ENCODE measurements at regions not wholly inside any gene's neighbourhood (a gene's known extent, or its start where the extent isn't known, plus 50 kb on each side); places are given as distances from the start of the nearest gene placed in this dataset.

- H4K20me1 ChIP-seq (ENCODE audit: control insufficient read depth, extremely low read depth, insufficient read depth, low read length): no peaks in the 10 kb centered on the region
- H3K79me2 ChIP-seq (ENCODE audit: control insufficient read depth, insufficient read depth, low read length): no peaks in the 10 kb centered on the region
- no peaks in the 10 kb centered on the region for H3K4me1 ChIP-seq (ENCODE audit: control insufficient read depth, extremely low read depth, insufficient read depth, low read length)
- no peak overlapping the region for H3K9ac ChIP-seq (ENCODE audit: control insufficient read depth, extremely low read depth, insufficient read depth, low read length)
- TF ChIP-seq EZH2 (IDR thresholded peaks at IDR 0.05; ENCODE audit: low read length) (no peak), CTCF (optimal IDR thresholded peaks at IDR 0.05 in 1 of 3, IDR thresholded peaks at IDR 0.05 in 1 of 3, conservative IDR thresholded peaks at IDR 0.05 in 1 of 3; ENCODE audit: extremely low read depth in 1 of 3, insufficient read depth in 2 of 3, low read length in 3 of 3) (no peak)
- DNase-seq (ENCODE audit: low read depth, low spot score): no peak
- H3K27me3 ChIP-seq (ENCODE audit: control insufficient read depth, extremely low read depth, insufficient read depth, low read length): no peaks in the 10 kb centered on the region
- no peak overlapping the region for H3K4me3 ChIP-seq (ENCODE audit: control insufficient read depth in 2 of 3, extremely low read depth in 1 of 3, insufficient read depth in 2 of 3, low read depth in 1 of 3, low read length in 3 of 3)
- H3K9me1 ChIP-seq (ENCODE audit: control insufficient read depth, extremely low read depth, insufficient read depth, low read length): no peaks in the 10 kb centered on the region
- H3K9me3 ChIP-seq (ENCODE audit: control insufficient read depth, low read depth, low read length): no peaks in the 10 kb centered on the region
- H3K4me2 ChIP-seq (ENCODE audit: control insufficient read depth, extremely low read depth, insufficient read depth, low read depth, low read length): no peak overlapping the region
- no peak overlapping the region for H2AFZ ChIP-seq (ENCODE audit: control insufficient read depth, low read length)
- H3K27ac ChIP-seq (ENCODE audit: control insufficient read depth, insufficient read depth, low read length): no peak overlapping the region
- dilution Hi-C loops (cut with MboI; ENCODE audit: extremely low pct_ligation_motif_present, low sequenced_read_pairs): no loop called here
- no peaks in the 10 kb centered on the region for H3K36me3 ChIP-seq (ENCODE audit: control insufficient read depth in 2 of 2, extremely low read depth in 1 of 2, insufficient read depth in 2 of 2, low read length in 2 of 2)
- no peak for FAIRE-seq
Observed at GRCh38 chr7:45486575-45486974, 87.6 kb upstream of the ADCY1 start.

GRCh38 chr7:45494885-45495284 lies 79.3 kb upstream of the ADCY1 start:
- no peaks in the 10 kb centered on the region for H3K4me1 ChIP-seq (ENCODE audit: control insufficient read depth, extremely low read depth, insufficient read depth, low read length)
- H3K9ac ChIP-seq (ENCODE audit: control insufficient read depth, extremely low read depth, insufficient read depth, low read length): no peak overlapping the region
- H4K20me1 ChIP-seq (ENCODE audit: control insufficient read depth, extremely low read depth, insufficient read depth, low read length): no peaks in the 10 kb centered on the region
- H3K4me3 ChIP-seq (ENCODE audit: control insufficient read depth in 2 of 3, extremely low read depth in 1 of 3, insufficient read depth in 2 of 3, low read depth in 1 of 3, low read length in 3 of 3): no peak overlapping the region
- FAIRE-seq (no peak), DNase-seq (ENCODE audit: low read depth, low spot score) (no peak)
- peaks cover 9% of the 10 kb centered on the region for H3K27me3 ChIP-seq (ENCODE audit: control insufficient read depth, extremely low read depth, insufficient read depth, low read length)
- no peak overlapping the region for H2AFZ ChIP-seq (ENCODE audit: control insufficient read depth, low read length)
- H3K9me3 ChIP-seq (ENCODE audit: control insufficient read depth, low read depth, low read length): no peaks in the 10 kb centered on the region
- H3K9me1 ChIP-seq (ENCODE audit: control insufficient read depth, extremely low read depth, insufficient read depth, low read length): no peaks in the 10 kb centered on the region
- no peaks in the 10 kb centered on the region for H3K79me2 ChIP-seq (ENCODE audit: control insufficient read depth, insufficient read depth, low read length)
- H3K36me3 ChIP-seq (ENCODE audit: control insufficient read depth in 2 of 2, extremely low read depth in 1 of 2, insufficient read depth in 2 of 2, low read length in 2 of 2): no peaks in the 10 kb centered on the region
- H3K27ac ChIP-seq (ENCODE audit: control insufficient read depth, insufficient read depth, low read length): no peak overlapping the region
- TF ChIP-seq CTCF (optimal IDR thresholded peaks at IDR 0.05 in 1 of 3, IDR thresholded peaks at IDR 0.05 in 1 of 3, conservative IDR thresholded peaks at IDR 0.05 in 1 of 3; ENCODE audit: extremely low read depth in 1 of 3, insufficient read depth in 2 of 3, low read length in 3 of 3): no peak
- TF ChIP-seq EZH2 (IDR thresholded peaks at IDR 0.05; ENCODE audit: low read length): no peak
- no peak overlapping the region for H3K4me2 ChIP-seq (ENCODE audit: control insufficient read depth, extremely low read depth, insufficient read depth, low read depth, low read length)
- dilution Hi-C loops (cut with MboI; ENCODE audit: extremely low pct_ligation_motif_present, low sequenced_read_pairs): no loop called here

All from keratinocyte (primary cell).